ENCODE measurements at regions not wholly inside any gene's neighbourhood (a gene's known extent, or its start where the extent isn't known, plus 50 kb on each side); places are given as distances from the start of the nearest gene placed in this dataset.

GRCh38 chr11:69928975-69929374, 109.8 kb upstream of the FGF3 start:
- no peak for TF ChIP-seq CTCF (IDR thresholded peaks at IDR 0.05; ENCODE audit: low read depth, low read length)
- peaks cover 7% of the 10 kb centered on the region for H3K4me1 ChIP-seq (ENCODE audit: low read depth)
- no peak for DNase-seq (ENCODE audit: low read depth in 1 of 2, low spot score in 1 of 2)
- H3K27ac ChIP-seq: no peak overlapping the region
- no peaks in the 10 kb centered on the region for H3K36me3 ChIP-seq
- no peak overlapping the region for H3K4me3 ChIP-seq
- H3K9me3 ChIP-seq (ENCODE audit: low read depth): no peaks in the 10 kb centered on the region
- H3K27me3 ChIP-seq: no peaks in the 10 kb centered on the region

- Histone ChIP-seq H3K27ac (no peak overlapping the region), H3K36me3 (no peaks in the 10 kb centered on the region), H3K27me3 (no peaks in the 10 kb centered on the region), H3K4me3 (no peak overlapping the region), H3K4me1 (ENCODE audit: low read depth) (peaks cover 7% of the 10 kb centered on the region), H3K9me3 (ENCODE audit: low read depth) (no peaks in the 10 kb centered on the region)
- no peak for DNase-seq (ENCODE audit: low read depth in 1 of 2, low spot score in 1 of 2)
- TF ChIP-seq CTCF (IDR thresholded peaks at IDR 0.05; ENCODE audit: low read depth, low read length): no peak
Observed at GRCh38 chr11:69930081-69931059, 111.2 kb upstream of the FGF3 start.

- Histone ChIP-seq H3K9me3 (ENCODE audit: low read depth) (no peaks in the 10 kb centered on the region), H3K36me3 (no peaks in the 10 kb centered on the region), H3K27ac (no peak overlapping the region), H3K4me3 (no peak overlapping the region), H3K4me1 (ENCODE audit: low read depth) (peaks cover 7% of the 10 kb centered on the region), H3K27me3 (no peaks in the 10 kb centered on the region)
- DNase-seq (ENCODE audit: low read depth in 1 of 2, low spot score in 1 of 2): no peak
- TF ChIP-seq CTCF (IDR thresholded peaks at IDR 0.05; ENCODE audit: low read depth, low read length): no peak
Observed at GRCh38 chr11:69931060-69931910, 112.1 kb upstream of the FGF3 start.

- Histone ChIP-seq H3K9me3 (ENCODE audit: low read depth) (no peaks in the 10 kb centered on the region), H3K27me3 (no peaks in the 10 kb centered on the region), H3K4me1 (ENCODE audit: low read depth) (peaks cover 7% of the 10 kb centered on the region), H3K4me3 (no peak overlapping the region), H3K36me3 (no peaks in the 10 kb centered on the region), H3K27ac (no peak overlapping the region)
- DNase-seq (ENCODE audit: low read depth in 1 of 2, low spot score in 1 of 2): no peak
- TF ChIP-seq CTCF (IDR thresholded peaks at IDR 0.05; ENCODE audit: low read depth, low read length): no peak
Observed at GRCh38 chr11:69931994-69932910, 113.0 kb upstream of the FGF3 start.
